ENCODE measurements at regions not wholly inside any gene's neighbourhood (a gene's known extent, or its start where the extent isn't known, plus 50 kb on each side); places are given as distances from the start of the nearest gene placed in this dataset.

DNA sequence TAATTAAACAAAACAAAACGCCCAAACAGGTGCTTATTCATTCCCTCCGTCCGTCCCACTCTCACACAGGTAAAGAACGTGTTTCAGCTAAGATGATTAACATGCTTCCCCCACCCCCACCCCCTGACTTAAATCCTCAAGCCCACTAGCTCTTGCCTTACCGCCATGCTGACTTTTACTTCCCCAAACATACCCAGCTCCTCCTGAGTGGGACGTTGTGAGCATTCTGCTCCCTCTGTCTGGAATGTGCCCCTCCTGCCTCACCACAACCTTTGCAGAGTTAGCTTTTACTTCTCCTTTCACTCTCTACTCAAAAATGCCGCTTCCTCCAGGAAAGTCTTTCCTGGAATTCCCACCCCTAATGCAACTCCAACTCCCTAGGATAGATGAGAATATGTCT, 774.0 kb upstream of the RBFOX1 start:
- DNase-seq (ENCODE audit: extremely low spot score) = no peak
- POLR2A ChIA-PET = no interaction called here
- CTCF ChIA-PET = no interaction called here
- no peak for TF ChIP-seq TARDBP (IDR thresholded peaks at IDR 0.05)
- no peak for TF ChIP-seq NFRKB (IDR thresholded peaks at IDR 0.05)
- TF ChIP-seq HDGF (IDR thresholded peaks at IDR 0.05; ENCODE audit: borderline replicate concordance) = no peak
- TF ChIP-seq FOXM1 (IDR thresholded peaks at IDR 0.05; ENCODE audit: borderline replicate concordance) = no peak
- TF ChIP-seq BHLHE40 (IDR thresholded peaks at IDR 0.05; ENCODE audit: borderline replicate concordance) = no peak

DNA sequence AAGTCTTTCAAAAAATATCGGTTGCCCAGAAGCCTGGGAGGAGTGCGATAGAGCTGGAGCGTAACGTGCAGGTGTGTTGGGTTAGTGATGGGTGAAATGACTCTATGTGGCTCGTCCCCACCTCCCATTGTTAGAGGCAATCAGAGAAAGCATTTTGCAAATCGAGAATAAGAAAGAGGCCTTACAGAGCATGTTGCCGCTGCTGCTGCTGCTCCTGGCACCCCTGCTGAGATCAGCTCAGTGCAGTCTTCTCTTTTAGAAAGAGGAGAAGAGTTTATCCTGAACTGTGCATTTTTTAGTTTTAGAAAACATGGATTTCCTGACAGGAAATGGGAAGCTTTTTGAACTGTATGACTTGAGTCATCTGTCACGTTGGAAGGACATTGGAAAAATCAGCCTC, 774.5 kb upstream of the RBFOX1 start:
- DNase-seq (ENCODE audit: extremely low spot score) = no peak

DNA sequence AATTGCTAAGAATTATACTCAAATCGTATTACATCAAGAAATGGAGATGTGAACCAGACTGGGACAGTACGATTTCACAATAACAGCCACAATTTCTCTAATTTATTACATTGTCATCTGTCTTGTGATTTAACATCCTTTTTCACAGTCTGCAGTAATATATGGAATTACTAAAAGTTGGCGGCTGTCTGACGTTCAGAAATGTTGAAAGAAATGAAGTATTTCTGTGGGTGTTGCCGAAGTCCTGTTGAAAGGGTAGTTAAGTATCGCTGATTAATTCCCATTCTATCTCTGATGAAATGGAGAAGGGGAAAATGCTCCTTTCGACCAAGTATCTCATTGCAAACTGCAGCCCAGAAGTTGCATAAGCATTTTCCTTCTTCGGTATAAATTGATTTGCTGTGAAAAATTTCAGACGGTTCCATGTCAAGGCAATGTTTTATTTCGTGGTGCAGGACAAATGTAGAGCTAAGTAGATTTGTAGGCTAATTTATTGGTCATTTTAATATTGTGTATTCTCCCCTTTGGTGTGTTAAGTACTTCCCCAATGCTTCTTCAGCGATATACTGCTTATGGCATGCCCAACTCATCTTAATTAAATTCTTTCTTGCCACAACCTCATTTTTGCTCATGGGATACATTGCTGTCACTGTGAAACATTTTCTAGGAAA, 775.2 kb upstream of the RBFOX1 start:
- ChIA-PET CTCF (no interaction called here), POLR2A (no interaction called here)
- no peak for DNase-seq (ENCODE audit: extremely low spot score)
- TF ChIP-seq FOXM1 (IDR thresholded peaks at IDR 0.05; ENCODE audit: borderline replicate concordance) (no peak), FOXA1 (IDR thresholded peaks at IDR 0.05) (no peak), LEF1 (IDR thresholded peaks at IDR 0.05; ENCODE audit: borderline replicate concordance) (no peak), TARDBP (IDR thresholded peaks at IDR 0.05) (no peak), SUZ12 (IDR thresholded peaks at IDR 0.05) (no peak), NFRKB (IDR thresholded peaks at IDR 0.05) (no peak), L3MBTL2 (conservative IDR thresholded peaks at IDR 0.05) (no peak), FOXK2 (IDR thresholded peaks at IDR 0.05) (no peak), ARNT (IDR thresholded peaks at IDR 0.05) (no peak), ZNF384 (IDR thresholded peaks at IDR 0.05) (no peak), CTBP1 (IDR thresholded peaks at IDR 0.05; ENCODE audit: borderline replicate concordance) (no peak), ELF4 (IDR thresholded peaks at IDR 0.05) (no peak), SP1 (IDR thresholded peaks at IDR 0.05) (no peak), BHLHE40 (IDR thresholded peaks at IDR 0.05; ENCODE audit: borderline replicate concordance) (no peak), HDGF (IDR thresholded peaks at IDR 0.05; ENCODE audit: borderline replicate concordance) (no peak)
- TF ChIP-seq, protein P1, sequence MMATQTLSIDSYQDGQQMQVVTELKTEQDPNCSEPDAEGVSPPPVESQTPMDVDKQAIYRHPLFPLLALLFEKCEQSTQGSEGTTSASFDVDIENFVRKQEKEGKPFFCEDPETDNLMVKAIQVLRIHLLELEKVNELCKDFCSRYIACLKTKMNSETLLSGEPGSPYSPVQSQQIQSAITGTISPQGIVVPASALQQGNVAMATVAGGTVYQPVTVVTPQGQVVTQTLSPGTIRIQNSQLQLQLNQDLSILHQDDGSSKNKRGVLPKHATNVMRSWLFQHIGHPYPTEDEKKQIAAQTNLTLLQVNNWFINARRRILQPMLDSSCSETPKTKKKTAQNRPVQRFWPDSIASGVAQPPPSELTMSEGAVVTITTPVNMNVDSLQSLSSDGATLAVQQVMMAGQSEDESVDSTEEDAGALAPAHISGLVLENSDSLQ (IDR thresholded peaks at IDR 0.05) = no peak

More for the DNA sequence above, 774.5 kb upstream of the RBFOX1 start:
- ChIA-PET CTCF (no interaction called here), POLR2A (no interaction called here)
- TF ChIP-seq BHLHE40 (IDR thresholded peaks at IDR 0.05; ENCODE audit: borderline replicate concordance) = no peak
- no peak for TF ChIP-seq FOXM1 (IDR thresholded peaks at IDR 0.05; ENCODE audit: borderline replicate concordance)
- TF ChIP-seq FOXK2 (IDR thresholded peaks at IDR 0.05) = no peak
- no peak for TF ChIP-seq TARDBP (IDR thresholded peaks at IDR 0.05)
- no peak for TF ChIP-seq LEF1 (IDR thresholded peaks at IDR 0.05; ENCODE audit: borderline replicate concordance)
- no peak for TF ChIP-seq SUZ12 (IDR thresholded peaks at IDR 0.05)
- TF ChIP-seq ELF4 (IDR thresholded peaks at IDR 0.05) = no peak
- TF ChIP-seq CTBP1 (IDR thresholded peaks at IDR 0.05; ENCODE audit: borderline replicate concordance) = no peak

DNA sequence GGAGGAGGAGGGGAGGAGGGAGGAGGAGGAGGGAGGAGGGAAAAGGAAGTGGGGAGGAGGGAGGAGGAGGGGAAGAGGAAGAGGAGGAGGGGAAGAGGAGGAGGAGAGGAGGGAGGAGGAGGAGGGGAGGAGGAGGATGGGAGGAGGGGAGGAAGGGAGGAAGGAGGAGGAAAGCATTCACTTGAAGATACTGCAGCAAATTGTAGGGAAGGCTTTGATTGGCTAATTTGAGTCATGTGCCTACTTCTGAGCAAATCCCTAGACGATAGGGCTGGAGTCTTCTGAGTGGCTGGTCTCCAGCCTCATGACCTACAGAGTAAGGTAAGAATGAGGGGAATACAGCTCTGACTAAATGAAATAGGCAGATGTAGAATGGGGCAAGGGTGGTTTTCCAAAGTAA, 783.2 kb upstream of the RBFOX1 start:
- DNase-seq (ENCODE audit: extremely low spot score) = no peak
- ChIA-PET CTCF (no interaction called here), POLR2A (no interaction called here)
- TF ChIP-seq, protein P1 (IDR thresholded peaks at IDR 0.05) = no peak
- TF ChIP-seq ELF4 (IDR thresholded peaks at IDR 0.05) = no peak
- TF ChIP-seq ZNF384 (IDR thresholded peaks at IDR 0.05) = no peak
- no peak for TF ChIP-seq FOXK2 (IDR thresholded peaks at IDR 0.05)
- no peak for TF ChIP-seq CTBP1 (IDR thresholded peaks at IDR 0.05; ENCODE audit: borderline replicate concordance)
- TF ChIP-seq LEF1 (IDR thresholded peaks at IDR 0.05; ENCODE audit: borderline replicate concordance) = no peak
- no peak for TF ChIP-seq L3MBTL2 (conservative IDR thresholded peaks at IDR 0.05)
- no peak for TF ChIP-seq HDGF (IDR thresholded peaks at IDR 0.05; ENCODE audit: borderline replicate concordance)
- no peak for TF ChIP-seq FOXM1 (IDR thresholded peaks at IDR 0.05; ENCODE audit: borderline replicate concordance)
- TF ChIP-seq ARNT (IDR thresholded peaks at IDR 0.05) = no peak
- TF ChIP-seq NFRKB (IDR thresholded peaks at IDR 0.05) = no peak
- TF ChIP-seq TARDBP (IDR thresholded peaks at IDR 0.05) = no peak
- no peak for TF ChIP-seq SP1 (IDR thresholded peaks at IDR 0.05)
- TF ChIP-seq SUZ12 (IDR thresholded peaks at IDR 0.05) = no peak
- TF ChIP-seq BHLHE40 (IDR thresholded peaks at IDR 0.05; ENCODE audit: borderline replicate concordance) = no peak
- TF ChIP-seq FOXA1 (IDR thresholded peaks at IDR 0.05) = no peak

- ChIA-PET CTCF (no interaction called here), POLR2A (no interaction called here)
- TF ChIP-seq FOXK2 (IDR thresholded peaks at IDR 0.05) (no peak), FOXM1 (IDR thresholded peaks at IDR 0.05; ENCODE audit: borderline replicate concordance) (no peak), ARNT (IDR thresholded peaks at IDR 0.05) (no peak), SUZ12 (IDR thresholded peaks at IDR 0.05) (no peak), TARDBP (IDR thresholded peaks at IDR 0.05) (no peak), L3MBTL2 (conservative IDR thresholded peaks at IDR 0.05) (no peak)
- DNase-seq (ENCODE audit: extremely low spot score) = no peak
Measured at GRCh38 chr16:6548507-6548906, 784.1 kb upstream of the RBFOX1 start.

DNA sequence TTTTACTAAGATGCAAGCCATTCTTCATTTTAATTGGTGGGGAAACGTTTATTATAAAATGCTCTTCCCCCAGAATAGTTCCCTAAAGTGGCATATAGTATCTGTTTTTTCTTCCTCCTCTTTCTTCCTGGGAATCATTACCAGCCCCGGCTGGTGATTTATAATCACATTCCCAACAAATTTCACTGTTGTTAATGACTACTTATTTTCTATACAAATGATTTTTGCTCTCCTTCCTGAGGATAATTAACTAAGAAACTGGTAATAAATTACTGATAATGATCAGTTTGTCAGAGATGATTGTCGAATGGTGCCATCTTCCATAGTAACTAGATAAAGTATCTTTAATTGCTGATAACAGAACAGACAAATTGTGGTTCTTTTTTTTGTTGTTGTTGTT, 785.5 kb upstream of the RBFOX1 start:
- POLR2A ChIA-PET = no interaction called here
- TF ChIP-seq HDGF (IDR thresholded peaks at IDR 0.05; ENCODE audit: borderline replicate concordance) (no peak), L3MBTL2 (conservative IDR thresholded peaks at IDR 0.05) (no peak), ELF4 (IDR thresholded peaks at IDR 0.05) (no peak), BHLHE40 (IDR thresholded peaks at IDR 0.05; ENCODE audit: borderline replicate concordance) (no peak), TARDBP (IDR thresholded peaks at IDR 0.05) (no peak), NFRKB (IDR thresholded peaks at IDR 0.05) (no peak), FOXM1 (IDR thresholded peaks at IDR 0.05; ENCODE audit: borderline replicate concordance) (no peak), LEF1 (IDR thresholded peaks at IDR 0.05; ENCODE audit: borderline replicate concordance) (no peak), ARNT (IDR thresholded peaks at IDR 0.05) (no peak), SP1 (IDR thresholded peaks at IDR 0.05) (no peak), ZNF384 (IDR thresholded peaks at IDR 0.05) (no peak), SUZ12 (IDR thresholded peaks at IDR 0.05) (no peak), FOXK2 (IDR thresholded peaks at IDR 0.05) (no peak), CTBP1 (IDR thresholded peaks at IDR 0.05; ENCODE audit: borderline replicate concordance) (no peak), FOXA1 (IDR thresholded peaks at IDR 0.05) (no peak)
- TF ChIP-seq, protein P1 (IDR thresholded peaks at IDR 0.05) = no peak
- CTCF ChIA-PET = no interaction called here
- DNase-seq (ENCODE audit: extremely low spot score) = no peak
